ENCODE measurements at regions not wholly inside any gene's neighbourhood (a gene's known extent, or its start where the extent isn't known, plus 50 kb on each side); places are given as distances from the start of the nearest gene placed in this dataset.

DNA sequence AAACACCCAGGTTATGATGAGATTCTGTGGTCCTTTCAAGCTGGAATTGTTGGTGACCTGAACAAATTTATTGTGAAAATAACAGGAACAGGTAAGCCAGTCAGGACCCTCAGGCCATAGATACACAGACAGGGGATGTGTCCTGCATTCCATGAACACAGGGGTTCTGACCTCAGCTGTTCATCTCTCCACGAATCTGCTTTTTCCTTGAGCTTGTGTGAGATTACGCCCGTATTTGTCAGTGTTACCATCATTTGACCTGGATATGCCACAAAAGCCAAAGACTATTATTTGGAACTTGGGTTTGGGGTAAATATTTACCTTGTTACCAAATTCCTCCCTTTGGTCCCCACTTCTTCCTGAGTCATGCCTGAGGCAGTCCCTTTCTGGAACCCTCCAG lies 288.9 kb downstream of the PREX1 start:
- no peaks in the 10 kb centered on the region for H3K36me3 ChIP-seq (ENCODE audit: low read depth)
- H3K4me1 ChIP-seq (ENCODE audit: low read depth) = no peaks in the 10 kb centered on the region
- H3K4me3 ChIP-seq = no peak overlapping the region
- ATAC-seq = no peak
- no peak for DNase-seq
- TF ChIP-seq, protein P1, sequence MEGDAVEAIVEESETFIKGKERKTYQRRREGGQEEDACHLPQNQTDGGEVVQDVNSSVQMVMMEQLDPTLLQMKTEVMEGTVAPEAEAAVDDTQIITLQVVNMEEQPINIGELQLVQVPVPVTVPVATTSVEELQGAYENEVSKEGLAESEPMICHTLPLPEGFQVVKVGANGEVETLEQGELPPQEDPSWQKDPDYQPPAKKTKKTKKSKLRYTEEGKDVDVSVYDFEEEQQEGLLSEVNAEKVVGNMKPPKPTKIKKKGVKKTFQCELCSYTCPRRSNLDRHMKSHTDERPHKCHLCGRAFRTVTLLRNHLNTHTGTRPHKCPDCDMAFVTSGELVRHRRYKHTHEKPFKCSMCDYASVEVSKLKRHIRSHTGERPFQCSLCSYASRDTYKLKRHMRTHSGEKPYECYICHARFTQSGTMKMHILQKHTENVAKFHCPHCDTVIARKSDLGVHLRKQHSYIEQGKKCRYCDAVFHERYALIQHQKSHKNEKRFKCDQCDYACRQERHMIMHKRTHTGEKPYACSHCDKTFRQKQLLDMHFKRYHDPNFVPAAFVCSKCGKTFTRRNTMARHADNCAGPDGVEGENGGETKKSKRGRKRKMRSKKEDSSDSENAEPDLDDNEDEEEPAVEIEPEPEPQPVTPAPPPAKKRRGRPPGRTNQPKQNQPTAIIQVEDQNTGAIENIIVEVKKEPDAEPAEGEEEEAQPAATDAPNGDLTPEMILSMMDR (IDR thresholded peaks at IDR 0.05) = no peak
- intact Hi-C loops (cut with DNase I, micrococcal nuclease) = no loop called here
- no peaks in the 10 kb centered on the region for H3K9me3 ChIP-seq

DNA sequence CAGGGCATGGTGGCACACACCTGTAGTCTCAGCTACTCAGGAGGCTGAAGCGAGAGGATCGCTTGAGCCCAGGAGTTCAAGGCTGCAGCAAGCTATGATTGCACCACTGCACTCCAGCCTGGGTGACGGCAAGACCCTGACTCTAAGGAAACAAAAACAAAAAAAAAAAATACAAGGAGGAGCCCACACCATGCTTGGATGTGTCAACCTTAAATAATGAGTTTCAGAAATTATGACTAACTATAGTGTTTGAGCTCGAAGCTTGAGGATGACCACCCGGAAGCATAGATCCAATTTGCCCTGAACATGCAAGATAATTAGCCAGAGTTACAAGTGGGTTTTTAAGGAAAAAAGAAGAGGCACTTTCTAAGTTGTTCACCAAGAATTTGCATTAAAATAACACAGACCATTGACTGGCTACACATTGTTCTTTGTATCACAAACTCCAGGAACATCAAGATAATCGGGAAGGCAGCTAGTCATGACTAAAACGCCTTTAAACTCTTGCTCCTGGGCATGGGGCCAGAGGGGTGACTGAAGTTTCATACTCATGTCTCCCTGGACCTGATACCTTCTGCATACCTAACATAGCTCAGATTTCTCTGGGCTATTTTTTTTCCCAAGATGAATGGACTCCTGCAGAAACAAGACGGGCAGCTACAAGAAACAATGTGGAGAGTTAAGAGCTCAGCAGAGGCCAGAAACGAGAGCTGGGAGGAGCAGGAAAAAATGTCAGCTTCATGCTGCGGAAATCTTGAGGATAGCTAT lies 289.6 kb downstream of the PREX1 start:
- Histone ChIP-seq H3K4me3 (no peak overlapping the region), H3K4me1 (ENCODE audit: low read depth) (no peaks in the 10 kb centered on the region), H3K9me3 (no peaks in the 10 kb centered on the region), H3K36me3 (ENCODE audit: low read depth) (no peaks in the 10 kb centered on the region)
- ATAC-seq (no peak), DNase-seq (no peak)
- intact Hi-C loops (cut with DNase I, micrococcal nuclease) = no loop called here
- TF ChIP-seq, protein P1 (IDR thresholded peaks at IDR 0.05) = no peak

DNA sequence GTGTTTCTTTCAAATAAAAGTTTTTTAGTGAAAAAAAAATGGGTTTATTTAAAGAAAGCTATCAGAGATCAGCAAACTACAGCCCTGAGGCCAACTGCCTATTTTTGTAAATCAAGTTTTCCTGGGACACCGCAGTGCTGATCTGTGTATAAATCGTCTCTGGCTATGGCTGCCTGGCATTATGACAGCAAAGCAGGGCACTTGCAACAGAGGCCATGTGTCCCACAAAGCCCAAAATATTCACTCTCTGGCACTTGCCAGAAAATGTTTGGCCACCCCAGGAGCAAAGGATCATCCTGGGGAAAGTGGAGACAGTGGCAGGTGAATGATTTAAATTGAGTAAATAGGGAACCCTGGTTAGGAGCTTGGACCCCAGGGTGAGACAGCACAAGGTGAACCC lies 291.6 kb downstream of the PREX1 start:
- no peak for DNase-seq
- H3K9me3 ChIP-seq = no peaks in the 10 kb centered on the region
- ATAC-seq = no peak
- H3K4me3 ChIP-seq = no peak overlapping the region
- H3K36me3 ChIP-seq (ENCODE audit: low read depth) = no peaks in the 10 kb centered on the region
- no peaks in the 10 kb centered on the region for H3K4me1 ChIP-seq (ENCODE audit: low read depth)
- TF ChIP-seq, protein P1 (IDR thresholded peaks at IDR 0.05) = no peak
- intact Hi-C loops (cut with DNase I, micrococcal nuclease) = no loop called here

DNA sequence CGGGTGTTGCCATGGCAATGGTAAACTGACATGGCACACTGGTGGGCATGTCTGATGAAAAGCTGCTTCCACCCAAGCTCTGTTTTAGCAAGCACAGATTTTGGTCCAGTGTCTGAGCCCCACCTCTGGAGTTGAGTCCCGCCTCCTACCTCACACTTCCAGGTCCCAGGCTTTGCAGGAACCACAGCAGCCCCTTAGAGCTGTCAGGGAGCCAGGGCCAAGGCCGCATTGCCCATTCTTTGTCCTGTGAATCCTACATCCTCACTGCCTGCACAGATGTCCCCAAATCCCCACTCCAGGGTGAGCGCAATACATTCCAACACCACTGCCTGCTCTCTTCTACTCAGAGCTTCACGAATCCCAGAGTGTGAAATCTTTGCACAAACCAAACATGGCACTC lies 292.2 kb downstream of the PREX1 start:
- intact Hi-C loops (cut with DNase I, micrococcal nuclease) = no loop called here
- no peak for DNase-seq
- TF ChIP-seq, protein P1 (IDR thresholded peaks at IDR 0.05) = no peak

DNA sequence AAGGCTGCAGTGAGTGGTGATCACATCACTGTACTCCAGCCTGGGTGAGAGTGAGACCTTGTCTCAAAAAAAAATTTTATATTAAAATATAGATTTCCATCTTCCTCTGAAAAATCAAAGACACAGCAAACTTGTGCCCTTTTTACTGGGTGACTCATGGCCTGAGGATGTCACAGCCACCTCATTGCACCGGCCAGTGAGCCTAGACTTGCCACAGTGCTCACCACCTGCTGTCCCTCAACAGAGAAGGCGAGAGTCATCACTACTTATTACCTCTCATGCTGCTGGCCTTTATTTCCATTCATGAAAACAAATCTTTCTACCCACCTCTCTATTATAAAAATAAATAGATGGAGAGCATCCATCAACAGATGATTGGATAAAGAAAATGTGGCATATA lies 295.8 kb downstream of the PREX1 start:
- ATAC-seq = no peak
- no peaks in the 10 kb centered on the region for H3K4me1 ChIP-seq (ENCODE audit: low read depth)
- no peaks in the 10 kb centered on the region for H3K9me3 ChIP-seq
- intact Hi-C loops (cut with DNase I, micrococcal nuclease) = no loop called here
- DNase-seq = no peak
- TF ChIP-seq, protein P1 (IDR thresholded peaks at IDR 0.05) = no peak
- no peak overlapping the region for H3K4me3 ChIP-seq
- no peaks in the 10 kb centered on the region for H3K36me3 ChIP-seq (ENCODE audit: low read depth)

More for the DNA sequence above, 292.2 kb downstream of the PREX1 start:
- Histone ChIP-seq H3K4me1 (ENCODE audit: low read depth) (no peaks in the 10 kb centered on the region), H3K4me3 (no peak overlapping the region), H3K36me3 (ENCODE audit: low read depth) (no peaks in the 10 kb centered on the region), H3K9me3 (no peaks in the 10 kb centered on the region)
- ATAC-seq = no peak
